22Rv1 (cell line): ENCODE measurements at regions not wholly inside any gene's neighbourhood (a gene's known extent, or its start where the extent isn't known, plus 50 kb on each side); places are given as distances from the start of the nearest gene placed in this dataset.
A peak's percentile ranks its signal among the peaks of the same experiment; 100 is the strongest.

Experiments used
- H3K27ac ChIP-seq: fragments of 450-650 bp; 2 replicates; pipeline ENCODE4 v1.5.1; 2017
- CTCF ChIP-seq: fragments of 450-650 bp; IDR thresholded peaks from 2 replicates; pipeline ENCODE4 v1.5.1; 2017; ENCODE audit warnings: mild to moderate bottlenecking
- ZFX ChIP-seq: fragments of 450-650 bp; IDR thresholded peaks from 2 replicates; pipeline ENCODE4 v1.6.1; 2017; ENCODE audit warnings: antibody characterized with exemption, borderline replicate concordance

GRCh38 chr9:14439555-14439954 lies 125.6 kb upstream of the NFIB start:
- TF ChIP-seq ZFX = no peak
- no peak for TF ChIP-seq CTCF
- H3K27ac ChIP-seq = no peak overlapping the region

- TF ChIP-seq CTCF (no peak), ZFX (no peak)
These were observed 124.5 kb upstream of the NFIB start for GRCh38 chr9:14438232-14439021.

GRCh38 chr9:14437354-14438231 lies 123.7 kb upstream of the NFIB start:
- TF ChIP-seq CTCF (no peak), ZFX (no peak)
- H3K27ac ChIP-seq = no peak overlapping the region

More at GRCh38 chr9:14438232-14439021, 124.5 kb upstream of the NFIB start:
- no peak overlapping the region for H3K27ac ChIP-seq

GRCh38 chr9:14435871-14436270 lies 121.9 kb upstream of the NFIB start:
- no peak overlapping the region for H3K27ac ChIP-seq
- TF ChIP-seq ZFX = no peak
- TF ChIP-seq CTCF = no peak

GRCh38 chr9:14434971-14435718 lies 121.2 kb upstream of the NFIB start:
- TF ChIP-seq CTCF (no peak), ZFX (no peak)
- H3K27ac ChIP-seq = no peak overlapping the region

GRCh38 chr9:14434158-14434504 lies 120.2 kb upstream of the NFIB start:
- H3K27ac ChIP-seq = no peak overlapping the region
- TF ChIP-seq ZFX (no peak), CTCF (peak; percentile 28)
